ENCODE measurements at regions not wholly inside any gene's neighbourhood (a gene's known extent, or its start where the extent isn't known, plus 50 kb on each side); places are given as distances from the start of the nearest gene placed in this dataset.
"Not testable (repeated sequence)": the region's sequence is repeated elsewhere in the genome, so short reads cannot be mapped to it uniquely, and the experiment has no call there.

- TF ChIP-seq, protein P1, sequence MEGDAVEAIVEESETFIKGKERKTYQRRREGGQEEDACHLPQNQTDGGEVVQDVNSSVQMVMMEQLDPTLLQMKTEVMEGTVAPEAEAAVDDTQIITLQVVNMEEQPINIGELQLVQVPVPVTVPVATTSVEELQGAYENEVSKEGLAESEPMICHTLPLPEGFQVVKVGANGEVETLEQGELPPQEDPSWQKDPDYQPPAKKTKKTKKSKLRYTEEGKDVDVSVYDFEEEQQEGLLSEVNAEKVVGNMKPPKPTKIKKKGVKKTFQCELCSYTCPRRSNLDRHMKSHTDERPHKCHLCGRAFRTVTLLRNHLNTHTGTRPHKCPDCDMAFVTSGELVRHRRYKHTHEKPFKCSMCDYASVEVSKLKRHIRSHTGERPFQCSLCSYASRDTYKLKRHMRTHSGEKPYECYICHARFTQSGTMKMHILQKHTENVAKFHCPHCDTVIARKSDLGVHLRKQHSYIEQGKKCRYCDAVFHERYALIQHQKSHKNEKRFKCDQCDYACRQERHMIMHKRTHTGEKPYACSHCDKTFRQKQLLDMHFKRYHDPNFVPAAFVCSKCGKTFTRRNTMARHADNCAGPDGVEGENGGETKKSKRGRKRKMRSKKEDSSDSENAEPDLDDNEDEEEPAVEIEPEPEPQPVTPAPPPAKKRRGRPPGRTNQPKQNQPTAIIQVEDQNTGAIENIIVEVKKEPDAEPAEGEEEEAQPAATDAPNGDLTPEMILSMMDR (IDR thresholded peaks at IDR 0.05) = no peak
- no peak for DNase-seq (ENCODE audit: low spot score)
- no peak for ATAC-seq (ENCODE audit: low FRiP score)
Observed at GRCh38 chr10:10703382-10703781, 314.3 kb upstream of the CELF2 start.

DNA sequence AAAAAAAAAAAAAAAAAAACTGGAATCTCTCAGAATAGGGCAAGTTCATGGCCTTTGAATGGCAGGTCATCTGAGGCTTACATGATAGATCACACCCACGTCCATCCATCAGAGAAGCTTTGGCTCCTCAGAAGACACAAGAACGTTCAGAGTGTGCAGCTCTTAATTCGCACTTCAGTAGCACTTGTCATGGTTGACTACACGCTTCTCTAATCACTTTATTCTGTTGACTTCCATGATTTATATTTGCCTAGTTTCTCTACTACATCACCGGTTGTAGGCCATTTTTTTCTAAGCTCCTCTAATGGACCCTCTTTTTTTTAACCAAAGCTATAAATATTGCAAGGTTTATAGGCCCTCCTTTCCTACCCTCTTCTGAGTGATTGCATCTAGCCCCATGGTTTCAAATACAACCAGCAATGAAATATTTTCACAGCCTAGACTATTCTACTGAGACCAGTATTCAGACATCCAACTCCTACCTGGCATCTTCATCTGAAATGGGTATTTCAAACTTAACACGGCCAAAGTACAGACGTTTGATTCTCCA, 305.4 kb upstream of the CELF2 start:
- TF ChIP-seq, protein P1 (IDR thresholded peaks at IDR 0.05) = no peak
- DNase-seq (ENCODE audit: low spot score) (no peak), ATAC-seq (ENCODE audit: low FRiP score) (no peak)

GRCh38 chr10:10714327-10714726, 303.3 kb upstream of the CELF2 start:
- ATAC-seq (ENCODE audit: low FRiP score) = no peak
- DNase-seq (ENCODE audit: low spot score) = no peak
- TF ChIP-seq, protein P1 (IDR thresholded peaks at IDR 0.05) = no peak

GRCh38 chr10:10716972-10717371, 300.7 kb upstream of the CELF2 start:
- no peak for ATAC-seq (ENCODE audit: low FRiP score)
- TF ChIP-seq, protein P1 (IDR thresholded peaks at IDR 0.05) = no peak
- no peak for DNase-seq (ENCODE audit: low spot score)

DNA sequence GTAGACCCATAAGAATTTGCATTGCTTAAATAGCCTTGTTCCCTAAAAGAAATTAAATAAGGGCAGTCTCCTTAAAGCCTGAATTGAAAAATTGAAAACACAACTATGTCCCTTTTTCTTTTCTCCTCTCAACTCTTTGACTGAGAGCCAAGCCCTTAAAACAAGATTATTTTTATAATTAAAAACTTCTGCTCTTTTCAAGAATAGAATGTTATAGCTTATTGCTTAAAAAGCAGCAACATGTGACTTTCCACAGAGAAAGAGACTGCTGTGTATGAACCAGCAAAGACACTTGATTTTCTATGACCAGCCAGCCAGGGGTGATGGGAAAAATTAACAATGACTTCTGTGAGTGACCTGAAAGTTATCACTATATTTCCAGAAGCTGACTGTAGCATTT, 295.2 kb upstream of the CELF2 start:
- TF ChIP-seq, protein P1 (IDR thresholded peaks at IDR 0.05) = no peak
- DNase-seq (ENCODE audit: low spot score) (no peak), ATAC-seq (ENCODE audit: low FRiP score) (no peak)

DNA sequence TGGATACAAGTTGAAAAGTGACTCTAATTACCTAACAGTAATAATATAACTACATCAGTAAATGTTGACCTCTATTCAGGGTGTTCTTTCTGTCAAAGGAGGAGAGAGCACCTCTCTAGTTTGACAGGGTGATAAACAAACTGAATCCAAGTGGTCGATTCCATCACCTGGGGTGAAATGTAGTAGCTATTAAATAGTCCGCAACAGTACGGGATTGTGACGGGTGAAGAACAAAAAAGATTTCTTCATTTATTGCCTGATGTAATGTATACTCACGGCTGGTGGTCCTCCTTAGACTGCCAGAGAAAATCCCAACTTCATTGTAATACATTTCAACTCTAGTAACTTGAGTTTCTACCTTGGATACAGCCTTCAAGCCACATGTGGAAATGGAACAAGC, 292.5 kb upstream of the CELF2 start:
- TF ChIP-seq, protein P1 (IDR thresholded peaks at IDR 0.05) = no peak
- no peak for DNase-seq (ENCODE audit: low spot score)
- ATAC-seq (ENCODE audit: low FRiP score) = no peak

- ATAC-seq (ENCODE audit: low FRiP score) = no peak
- no peak for DNase-seq (ENCODE audit: low spot score)
- TF ChIP-seq, protein P1 (IDR thresholded peaks at IDR 0.05) = no peak
Observed at GRCh38 chr10:10726101-10726500, 291.6 kb upstream of the CELF2 start.

- not testable (repeated sequence) for DNase-seq (ENCODE audit: low spot score)
Observed at GRCh38 chr10:10727411-10727810, 290.3 kb upstream of the CELF2 start.

More at GRCh38 chr10:10727411-10727810, 290.3 kb upstream of the CELF2 start:
- ATAC-seq (ENCODE audit: low FRiP score) = not testable (repeated sequence)
